Common myeloid progenitor, CD34-positive (primary cell): ENCODE measurements at regions not wholly inside any gene's neighbourhood (a gene's known extent, or its start where the extent isn't known, plus 50 kb on each side); places are given as distances from the start of the nearest gene placed in this dataset.

Experiments
- CTCF ChIA-PET: fragments of 350-600 bp; sonication (Branson Sonifier 250); formaldehyde crosslinking; loops from one replicate; lab custom pipeline; 2021; ENCODE audit warnings: antibody characterized with exemption; lab: Charles Lee
- POLR2A ChIA-PET: fragments of 350-600 bp; sonication (Branson Sonifier 250); formaldehyde crosslinking; loops from one replicate; lab custom pipeline; 2021; ENCODE audit warnings: antibody characterized with exemption; lab: Charles Lee
- DNase-seq, 3 donors: peaks; one replicate each; pipeline versions ENCODE4 v3.0.0 to v3.0.0-alpha.2; 2013
- H3K27ac ChIP-seq, 2 experiments: 1 replicate in 1 of 2; 2 replicates in 1 of 2; pipeline ENCODE4 v1.7.0; 2013; ENCODE audit warnings: inconsistent platforms in 2 of 2, low read length in 2 of 2, mild to moderate bottlenecking in 2 of 2, low read depth in 1 of 2, moderate library complexity in 1 of 2; ENCODE audit not compliant: severe bottlenecking in 2 of 2, insufficient read depth in 1 of 2, poor library complexity in 1 of 2
- H3K27me3 ChIP-seq, 5 experiments: replicated peaks in 2 of 5; 1 replicate in 3 of 5; 2 replicates in 2 of 5; pipeline versions ENCODE4 v1.6.1 to v1.7.0; 2013; ENCODE audit warnings: low read length in 4 of 5, mild to moderate bottlenecking in 2 of 5, moderate library complexity in 2 of 5, inconsistent platforms in 1 of 5; ENCODE audit not compliant: insufficient read depth in 5 of 5, control insufficient read depth in 4 of 5
- H3K36me3 ChIP-seq, 4 experiments: 1 replicate in 2 of 4; 2 replicates in 2 of 4; pipeline versions ENCODE4 v1.6.1 to v1.7.0; 2013; ENCODE audit warnings: low read length in 3 of 4, control low read depth in 1 of 4, mild to moderate bottlenecking in 1 of 4; ENCODE audit not compliant: control insufficient read depth in 4 of 4, insufficient read depth in 4 of 4
- H3K4me1 ChIP-seq, 4 experiments: 1 replicate in 3 of 4; 2 replicates in 1 of 4; pipeline versions ENCODE4 v1.6.1 to v1.7.1; 2013; ENCODE audit warnings: low read length in 3 of 4, mild to moderate bottlenecking in 3 of 4, control low read depth in 1 of 4, inconsistent platforms in 1 of 4, moderate library complexity in 1 of 4; ENCODE audit not compliant: control insufficient read depth in 4 of 4, insufficient read depth in 4 of 4; ENCODE audit errors: control extremely low read depth in 1 of 4
- H3K4me3 ChIP-seq, 7 experiments: 1 replicate in 4 of 7; 2 replicates in 3 of 7; pipeline versions ENCODE4 v1.5.1 to v1.7.0; 2013; ENCODE audit warnings: mild to moderate bottlenecking in 7 of 7, low read length in 6 of 7, moderate library complexity in 6 of 7, inconsistent platforms in 2 of 7, low read depth in 2 of 7, control low read depth in 1 of 7; ENCODE audit not compliant: insufficient read depth in 4 of 7, control insufficient read depth in 1 of 7; ENCODE audit errors: extremely low read depth in 1 of 7
- H3K9me3 ChIP-seq, 5 experiments: 1 replicate in 4 of 5; 2 replicates in 1 of 5; pipeline versions ENCODE4 v1.6.1 to v1.7.1; 2013; ENCODE audit warnings: low read length in 4 of 5, mild to moderate bottlenecking in 2 of 5, inconsistent platforms in 1 of 5, low read depth in 1 of 5, moderate library complexity in 1 of 5; ENCODE audit not compliant: control insufficient read depth in 4 of 5, insufficient read depth in 2 of 5; ENCODE audit errors: control extremely low read depth in 1 of 5
- WGBS: methylation state at CpG from one replicate; pipeline ENCODE4 v1.1.5; 2013; ENCODE audit not compliant: insufficient coverage; 5-methylcytosine and 5-hydroxymethylcytosine counted together

- Histone ChIP-seq H3K36me3 (no peaks in the 10 kb centered on the region), H3K4me3 (no peak overlapping the region), H3K9me3 (peaks cover 0 to 5% (median 2%) of the 10 kb centered on the region in 5 experiments), H3K27me3 (no peaks in the 10 kb centered on the region), H3K4me1 (no peaks in the 10 kb centered on the region), H3K27ac (no peak overlapping the region)
- ChIA-PET POLR2A (no interaction called here), CTCF (no interaction called here)
- WGBS = 100% methylated on average over 1 of the region's 5 CpGs
- no peak for DNase-seq
Observed at GRCh38 chr1:4460052-4460451, 194.4 kb upstream of the AJAP1 start.

- Histone ChIP-seq H3K4me1 (no peaks in the 10 kb centered on the region), H3K9me3 (peaks cover 0 to 5% (median under 1%) of the 10 kb centered on the region in 5 experiments), H3K4me3 (no peak overlapping the region), H3K27me3 (no peaks in the 10 kb centered on the region), H3K36me3 (no peaks in the 10 kb centered on the region), H3K27ac (no peak overlapping the region)
- 90% methylated on average over 12 of the region's 14 CpGs for WGBS
- no peak for DNase-seq
- POLR2A ChIA-PET = no interaction called here
- CTCF ChIA-PET = no interaction called here
Observed at GRCh38 chr1:4460651-4461050, 193.8 kb upstream of the AJAP1 start.

GRCh38 chr1:4461726-4462290 is 192.6 kb upstream of the AJAP1 start:
- POLR2A ChIA-PET = no interaction called here
- Histone ChIP-seq H3K9me3 (peaks cover 0 to 2% (median 0%) of the 10 kb centered on the region in 5 experiments), H3K4me3 (no peak overlapping the region), H3K36me3 (no peaks in the 10 kb centered on the region), H3K4me1 (no peaks in the 10 kb centered on the region), H3K27me3 (peaks cover 0 to 3% (median 0%) of the 10 kb centered on the region in 5 experiments), H3K27ac (no peak overlapping the region)
- 87% methylated on average over 13 of the region's 14 CpGs for WGBS
- CTCF ChIA-PET = no interaction called here
- no peak for DNase-seq

- Histone ChIP-seq H3K4me1 (no peaks in the 10 kb centered on the region), H3K27ac (no peak overlapping the region), H3K4me3 (no peak overlapping the region), H3K9me3 (peaks cover 0 to 2% (median 0%) of the 10 kb centered on the region in 5 experiments), H3K27me3 (peaks cover 0 to 3% (median 0%) of the 10 kb centered on the region in 5 experiments), H3K36me3 (no peaks in the 10 kb centered on the region)
- POLR2A ChIA-PET = interaction anchor here (0.6 kb wide), 1 partner anchor 57 kb away, joined by 3 read pairs; no protein-coding TSS in a partner anchor
- DNase-seq = no peak
- CTCF ChIA-PET = no interaction called here
- 92% methylated on average over 9 of the region's 13 CpGs for WGBS
Observed at GRCh38 chr1:4462831-4463484, 191.5 kb upstream of the AJAP1 start.

GRCh38 chr1:4463631-4464030 is 190.8 kb upstream of the AJAP1 start:
- WGBS = 92% methylated on average over 8 of the region's 9 CpGs
- ChIA-PET POLR2A (no interaction called here), CTCF (no interaction called here)
- Histone ChIP-seq H3K9me3 (peaks cover 0 to 2% (median 0%) of the 10 kb centered on the region in 5 experiments), H3K4me3 (no peak overlapping the region), H3K27ac (no peak overlapping the region), H3K4me1 (no peaks in the 10 kb centered on the region), H3K27me3 (peaks cover 0 to 3% (median 0%) of the 10 kb centered on the region in 5 experiments), H3K36me3 (no peaks in the 10 kb centered on the region)
- no peak for DNase-seq

GRCh38 chr1:4464478-4464877 is 189.9 kb upstream of the AJAP1 start:
- peaks cover 0 to 2% (median 0%) of the 10 kb centered on the region in 5 experiments for H3K9me3 ChIP-seq
- DNase-seq = no peak
- ChIA-PET CTCF (no interaction called here), POLR2A (no interaction called here)
- H3K4me1 ChIP-seq = no peaks in the 10 kb centered on the region
- 85% methylated on average over 2 of the region's 3 CpGs for WGBS
- H3K36me3 ChIP-seq = no peaks in the 10 kb centered on the region
- H3K4me3 ChIP-seq = no peak overlapping the region
- H3K27ac ChIP-seq = no peak overlapping the region
- H3K27me3 ChIP-seq = peaks cover 0 to 3% (median 0%) of the 10 kb centered on the region in 5 experiments

- peaks cover 0 to 5% (median 0%) of the 10 kb centered on the region in 5 experiments for H3K9me3 ChIP-seq
- H3K36me3 ChIP-seq = no peaks in the 10 kb centered on the region
- no peak overlapping the region for H3K27ac ChIP-seq
- no peak for DNase-seq
- 82% methylated on average over 6 of the region's 8 CpGs for WGBS
- H3K4me3 ChIP-seq = no peak overlapping the region
- ChIA-PET POLR2A (no interaction called here), CTCF (no interaction called here)
- peaks cover 0 to 3% (median 0%) of the 10 kb centered on the region in 5 experiments for H3K27me3 ChIP-seq
- no peaks in the 10 kb centered on the region for H3K4me1 ChIP-seq
Observed at GRCh38 chr1:4467241-4467640, 187.2 kb upstream of the AJAP1 start.
